HEK293T (cell line): ENCODE measurements at regions not wholly inside any gene's neighbourhood (a gene's known extent, or its start where the extent isn't known, plus 50 kb on each side); places are given as distances from the start of the nearest gene placed in this dataset.

Source experiments
- CTCF ChIA-PET: fragments of 350-600 bp; formaldehyde crosslinking; extraction: SDS; loops from one replicate; lab custom pipeline; 2021; ENCODE audit warnings: antibody characterized with exemption, inconsistent platforms; lab: Yijun Ruan, JAX
- POLR2A ChIA-PET: fragments of 350-600 bp; formaldehyde crosslinking; extraction: SDS; loops from one replicate; lab custom pipeline; 2020; ENCODE audit warnings: antibody characterized with exemption, inconsistent platforms; lab: Yijun Ruan, JAX
- DNase-seq: peaks from one replicate; pipeline ENCODE4 v3.0.0; 2012; ENCODE audit warnings: mixed read lengths; ENCODE audit errors: extremely low spot score
- ARNT ChIP-seq: fragments of 450-650 bp; IDR thresholded peaks from 2 replicates; pipeline ENCODE4 v1.6.1; 2017; ENCODE audit warnings: mild to moderate bottlenecking
- BHLHE40 ChIP-seq: fragments of 450-650 bp; IDR thresholded peaks from 2 replicates; pipeline ENCODE4 v1.6.1; 2016; ENCODE audit warnings: mild to moderate bottlenecking, moderate library complexity, borderline replicate concordance
- CTBP1 ChIP-seq: fragments of 450-650 bp; IDR thresholded peaks from 2 replicates; pipeline ENCODE4 v1.6.1; 2016; ENCODE audit warnings: borderline replicate concordance
- ELF4 ChIP-seq: fragments of 450-650 bp; IDR thresholded peaks from 2 replicates; pipeline ENCODE4 v1.6.1; 2017; ENCODE audit warnings: antibody characterized with exemption
- FOXA1 ChIP-seq: fragments of 450-650 bp; IDR thresholded peaks from 2 replicates; pipeline ENCODE4 v1.6.1; 2016; ENCODE audit warnings: mild to moderate bottlenecking
- FOXK2 ChIP-seq: fragments of 450-650 bp; IDR thresholded peaks from 2 replicates; pipeline ENCODE4 v1.6.1; 2016; ENCODE audit warnings: mild to moderate bottlenecking
- FOXM1 ChIP-seq: fragments of 450-650 bp; IDR thresholded peaks from 2 replicates; pipeline ENCODE4 v1.6.1; 2017; ENCODE audit warnings: mild to moderate bottlenecking, borderline replicate concordance
- HDGF ChIP-seq: fragments of 450-650 bp; IDR thresholded peaks from 2 replicates; pipeline ENCODE4 v1.6.1; 2017; ENCODE audit warnings: antibody characterized with exemption, borderline replicate concordance
- L3MBTL2 ChIP-seq: fragments of 450-650 bp; conservative IDR thresholded peaks from 2 replicates; pipeline ENCODE4 v1.6.1; 2016; ENCODE audit warnings: mild to moderate bottlenecking
- LEF1 ChIP-seq: fragments of 450-650 bp; IDR thresholded peaks from 2 replicates; pipeline ENCODE4 v1.6.1; 2017; ENCODE audit warnings: mild to moderate bottlenecking, borderline replicate concordance
- NFRKB ChIP-seq: fragments of 450-650 bp; IDR thresholded peaks from 2 replicates; pipeline ENCODE4 v1.6.1; 2016; ENCODE audit warnings: mild to moderate bottlenecking, moderate library complexity
- PKNOX1 ChIP-seq: fragments of 450-650 bp; IDR thresholded peaks from 2 replicates; pipeline ENCODE4 v1.6.1; 2016
- SP1 ChIP-seq: fragments of 450-650 bp; IDR thresholded peaks from 2 replicates; pipeline ENCODE4 v1.6.1; 2017
- SUZ12 ChIP-seq: fragments of 450-650 bp; IDR thresholded peaks from 2 replicates; pipeline ENCODE4 v1.6.1; 2016; ENCODE audit warnings: mild to moderate bottlenecking
- TARDBP ChIP-seq: fragments of 450-650 bp; IDR thresholded peaks from 2 replicates; pipeline ENCODE4 v1.6.1; 2016
- ZNF384 ChIP-seq: fragments of 450-650 bp; IDR thresholded peaks from 2 replicates; pipeline ENCODE4 v1.6.1; 2016

DNA sequence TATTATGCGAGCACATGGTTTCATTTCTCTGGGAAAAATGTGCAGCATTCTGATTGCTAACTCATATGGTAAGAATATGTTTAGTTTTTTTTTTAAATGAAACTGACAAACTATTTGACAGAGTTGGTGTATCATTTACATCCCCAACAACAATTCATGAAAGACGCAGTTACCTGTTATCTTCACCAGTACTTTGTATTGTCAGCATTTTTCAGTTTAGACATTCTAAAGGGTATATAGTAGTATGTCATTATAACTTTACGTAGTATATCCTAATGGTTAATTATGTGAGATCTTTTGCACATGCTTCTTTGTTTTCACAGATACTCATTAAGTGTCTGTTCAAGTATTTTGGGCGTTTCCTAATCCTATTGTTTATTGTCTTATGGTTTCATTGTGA is 891.1 kb upstream of the AGA start:
- no peak for TF ChIP-seq SP1
- CTCF ChIA-PET: no interaction called here
- POLR2A ChIA-PET: no interaction called here
- no peak for DNase-seq

GRCh38 chr4:178339769-178340168 is 897.5 kb upstream of the AGA start:
- no peak for DNase-seq
- ChIA-PET CTCF (no interaction called here), POLR2A (no interaction called here)
- TF ChIP-seq TARDBP (no peak), SUZ12 (no peak), PKNOX1 (no peak), L3MBTL2 (no peak), ARNT (no peak), FOXK2 (no peak), FOXM1 (no peak), BHLHE40 (no peak), SP1 (no peak)

- POLR2A ChIA-PET: no interaction called here
- TF ChIP-seq CTBP1: no peak
- no peak for TF ChIP-seq FOXK2
- no peak for TF ChIP-seq TARDBP
- no peak for TF ChIP-seq FOXM1
- no peak for TF ChIP-seq NFRKB
- TF ChIP-seq SUZ12: no peak
- TF ChIP-seq PKNOX1: no peak
- TF ChIP-seq L3MBTL2: no peak
- no peak for TF ChIP-seq BHLHE40
- no peak for TF ChIP-seq ARNT
- no peak for TF ChIP-seq HDGF
- TF ChIP-seq FOXA1: no peak
- CTCF ChIA-PET: no interaction called here
- no peak for DNase-seq
Observed at GRCh38 chr4:178340468-178340867, 898.2 kb upstream of the AGA start.

DNA sequence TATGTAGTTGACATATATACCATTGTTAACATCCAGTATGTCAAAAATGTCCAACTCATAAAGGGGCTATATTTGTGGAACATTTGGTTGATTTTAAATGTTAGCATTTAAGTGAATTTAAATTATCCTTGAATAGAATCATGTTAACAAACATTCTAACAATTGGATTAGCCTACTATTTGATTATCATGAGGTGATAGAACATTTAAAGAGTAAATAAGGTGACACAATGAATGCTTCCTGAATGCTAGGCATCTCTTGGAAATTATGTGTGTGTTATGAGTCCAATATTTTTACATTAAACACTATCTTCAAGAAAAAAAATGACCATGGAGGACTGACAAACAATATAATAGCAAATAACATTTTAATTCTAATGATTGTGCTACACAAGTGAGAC is 901.9 kb upstream of the AGA start:
- POLR2A ChIA-PET: no interaction called here
- CTCF ChIA-PET: no interaction called here
- DNase-seq: no peak
- no peak for TF ChIP-seq ZNF384
- TF ChIP-seq LEF1: no peak

DNA sequence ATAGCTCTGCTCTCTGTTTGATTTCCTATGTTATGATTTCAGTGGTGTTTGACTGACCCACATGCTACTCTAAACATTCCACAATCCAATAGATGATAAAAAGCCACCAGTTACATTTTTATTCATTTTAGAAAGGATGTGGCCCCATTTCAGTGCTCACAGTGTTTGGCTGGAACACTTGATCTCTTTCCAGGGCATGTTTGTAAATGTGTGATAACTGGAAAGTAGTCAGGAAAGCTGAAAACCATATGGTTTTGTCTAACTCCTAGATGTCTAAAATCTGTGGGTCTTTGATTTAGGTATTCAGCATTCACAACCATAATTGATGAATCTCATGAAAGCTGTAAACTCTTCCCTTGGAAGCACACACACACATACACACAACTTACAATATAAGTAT is 904.9 kb upstream of the AGA start:
- ChIA-PET POLR2A (no interaction called here), CTCF (no interaction called here)
- DNase-seq: no peak
- no peak for TF ChIP-seq SUZ12
- TF ChIP-seq PKNOX1: no peak
- TF ChIP-seq LEF1: no peak
- no peak for TF ChIP-seq TARDBP
- TF ChIP-seq FOXA1: no peak
- TF ChIP-seq BHLHE40: no peak
- no peak for TF ChIP-seq FOXK2
- no peak for TF ChIP-seq ARNT
- no peak for TF ChIP-seq ZNF384
- no peak for TF ChIP-seq SP1
- no peak for TF ChIP-seq FOXM1
- TF ChIP-seq CTBP1: no peak
- TF ChIP-seq HDGF: no peak
- TF ChIP-seq L3MBTL2: no peak

GRCh38 chr4:178349601-178350000 is 907.4 kb upstream of the AGA start:
- TF ChIP-seq ARNT (no peak), HDGF (no peak), TARDBP (no peak), CTBP1 (no peak), BHLHE40 (no peak), FOXM1 (no peak), ZNF384 (no peak), FOXA1 (no peak), NFRKB (no peak), ELF4 (no peak), L3MBTL2 (no peak), LEF1 (no peak), SUZ12 (no peak)
- CTCF ChIA-PET: no interaction called here
- DNase-seq: no peak
- POLR2A ChIA-PET: no interaction called here

DNA sequence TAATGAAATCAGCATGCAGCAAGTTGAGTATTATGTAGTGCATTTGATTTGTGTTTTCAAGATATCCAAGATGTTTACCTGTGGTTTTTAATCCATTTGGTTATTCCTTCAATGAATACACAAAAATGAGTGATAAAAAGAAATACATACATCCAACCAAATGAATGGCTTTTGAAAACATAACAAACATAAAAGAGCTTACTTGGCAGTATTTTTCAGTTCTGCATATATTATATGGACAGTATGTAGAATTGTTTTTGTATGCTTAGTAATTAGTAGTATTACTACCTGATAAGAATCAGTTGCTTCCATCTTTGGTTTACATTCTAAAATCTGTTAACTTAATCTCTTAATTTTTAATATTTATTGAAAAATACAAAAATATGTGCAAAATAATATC is 908.9 kb upstream of the AGA start:
- no peak for DNase-seq
- ChIA-PET CTCF (no interaction called here), POLR2A (no interaction called here)
- TF ChIP-seq SUZ12: no peak
- no peak for TF ChIP-seq BHLHE40
- TF ChIP-seq ARNT: no peak
- no peak for TF ChIP-seq FOXA1
- TF ChIP-seq NFRKB: no peak
- TF ChIP-seq FOXK2: no peak
- no peak for TF ChIP-seq HDGF
- TF ChIP-seq FOXM1: no peak
- no peak for TF ChIP-seq ZNF384
- no peak for TF ChIP-seq CTBP1
- no peak for TF ChIP-seq LEF1
- TF ChIP-seq SP1: no peak
- TF ChIP-seq ELF4: no peak
- no peak for TF ChIP-seq L3MBTL2
- TF ChIP-seq PKNOX1: no peak
